ENCODE measurements at regions not wholly inside any gene's neighbourhood (a gene's known extent, or its start where the extent isn't known, plus 50 kb on each side); places are given as distances from the start of the nearest gene placed in this dataset.

GRCh38 chr1:185567440-185567839, 166.8 kb upstream of the HMCN1 start:
- no peaks in the 10 kb centered on the region for H3K36me3 ChIP-seq (replicated peaks in 1 of 2; ENCODE audit: control insufficient read depth in 1 of 2, insufficient read depth in 2 of 2, low read length in 2 of 2)
- H4K20me1 ChIP-seq (ENCODE audit: insufficient read depth, low read length) = no peaks in the 10 kb centered on the region
- H3K27me3 ChIP-seq (ENCODE audit: control insufficient read depth in 1 of 2, insufficient read depth in 2 of 2, low read length in 2 of 2) = no peaks in the 10 kb centered on the region; a peak in 1 of 5 replicates
- intact Hi-C loops (cut with micrococcal nuclease; ENCODE audit: unreplicated experiment) = no loop called here
- H3K4me2 ChIP-seq (ENCODE audit: low read depth, low read length) = no peak overlapping the region
- BruUV-seq (replicated peaks) = no TSS peak
- no peak for TF ChIP-seq UBTF (CRISPR knock-in tag; IDR thresholded peaks at IDR 0.05)
- TF ChIP-seq ZSCAN5A (CRISPR knock-in tag; IDR thresholded peaks at IDR 0.05; ENCODE audit: borderline replicate concordance) = no peak
- no peak for TF ChIP-seq ZBTB26 (CRISPR knock-in tag; IDR thresholded peaks at IDR 0.05; ENCODE audit: borderline replicate concordance)
- no peak for TF ChIP-seq DZIP1 (CRISPR knock-in tag; IDR thresholded peaks at IDR 0.05)
- TF ChIP-seq MZF1 (CRISPR knock-in tag; IDR thresholded peaks at IDR 0.05; ENCODE audit: borderline replicate concordance) = no peak
- no peak for TF ChIP-seq ZNF644 (CRISPR knock-in tag; IDR thresholded peaks at IDR 0.05; ENCODE audit: low read depth)
- TF ChIP-seq RFX5 (IDR thresholded peaks at IDR 0.05; ENCODE audit: low read depth, low read length) = no peak
- no peak for TF ChIP-seq ZNF546 (CRISPR knock-in tag; conservative IDR thresholded peaks at IDR 0.05)
- TF ChIP-seq MNT (IDR thresholded peaks at IDR 0.05) = no peak
- no peak for FAIRE-seq
- H3K4me3 ChIP-seq (replicated peaks in 1 of 3; ENCODE audit: insufficient read depth in 1 of 3, low read depth in 2 of 3, low read length in 3 of 3) = no peak overlapping the region
- no peaks in the 10 kb centered on the region for H3K9me3 ChIP-seq (ENCODE audit: low read length)
- H3K27ac ChIP-seq (ENCODE audit: extremely low read length, insufficient read depth, low read length) = no peak overlapping the region
- no peak overlapping the region for H2AFZ ChIP-seq (ENCODE audit: low read length)
- no peak for ATAC-seq
- ChIA-PET POLR2A (no interaction called here), CTCF (ENCODE audit: low intra/inter-chr PET ratio, low total read pairs) (no interaction called here)
- H3K9ac ChIP-seq (ENCODE audit: insufficient read depth, low read depth, low read length) = no peak overlapping the region
- WGBS (ENCODE audit: low lambda C conversion rate) = 0% methylated on average over 2 of the region's 2 CpGs
- in situ Hi-C loops (cut with HindIII; ENCODE audit: extremely low pct_ligation_motif_present, low pct_unique_long_range_greater_than_20kb) = no loop called here
- H3K4me1 ChIP-seq (ENCODE audit: insufficient read depth, low read length) = no peaks in the 10 kb centered on the region
- no peaks in the 10 kb centered on the region for H3K79me2 ChIP-seq (ENCODE audit: insufficient read depth, low read length)
- DNase-seq (ENCODE audit: low spot score) = no peak
